Naive thymus-derived CD4-positive, alpha-beta T cell (primary cell): ENCODE measurements at regions not wholly inside any gene's neighbourhood (a gene's known extent, or its start where the extent isn't known, plus 50 kb on each side); places are given as distances from the start of the nearest gene placed in this dataset.

Experiments
- ATAC-seq: fragments of 150-1000 bp; cut with Tn5 transposase; 2 replicates; pipeline ENCODE4 v1.10.0; 2021; ENCODE audit warnings: mild to moderate bottlenecking, moderate library complexity
- CTCF ChIA-PET: fragments of 350-600 bp; sonication (Branson Sonifier 250); formaldehyde crosslinking; loops from one replicate; lab custom pipeline; 2021; ENCODE audit warnings: antibody characterized with exemption; lab: Charles Lee
- POLR2A ChIA-PET: fragments of 350-600 bp; sonication (Branson Sonifier 250); formaldehyde crosslinking; loops from one replicate; lab custom pipeline; 2021; ENCODE audit warnings: antibody characterized with exemption, inconsistent platforms; lab: Charles Lee
- DNase-seq, 9 donors: peaks; one replicate each; pipeline versions ENCODE4 v3.0.0 to v3.0.0-alpha.2; 2020 to 2022; ENCODE audit warnings: mixed read lengths in 1 of 9
- H3K27ac ChIP-seq: one replicate; pipeline ENCODE4 v1.7.0; 2013; ENCODE audit warnings: mild to moderate bottlenecking, low read depth, low read length, moderate library complexity
- H3K27me3 ChIP-seq, 2 donors: one replicate each; pipeline ENCODE4 v1.7.0; 2013; ENCODE audit warnings: low read length in 2 of 2, mild to moderate bottlenecking in 2 of 2, moderate library complexity in 2 of 2; ENCODE audit not compliant: control insufficient read depth in 2 of 2, insufficient read depth in 2 of 2
- H3K36me3 ChIP-seq, 3 experiments: 1 replicate in 2 of 3; 2 replicates in 1 of 3; pipeline ENCODE4 v1.7.0; 2013; ENCODE audit warnings: low read length in 3 of 3, mild to moderate bottlenecking in 3 of 3, moderate library complexity in 1 of 3; ENCODE audit not compliant: insufficient read depth in 3 of 3, control insufficient read depth in 2 of 3
- H3K4me1 ChIP-seq, 2 donors: one replicate each; pipeline ENCODE4 v1.7.0; 2013; ENCODE audit warnings: low read length in 2 of 2, mild to moderate bottlenecking in 2 of 2, moderate library complexity in 1 of 2; ENCODE audit not compliant: control insufficient read depth in 2 of 2, insufficient read depth in 2 of 2
- H3K4me3 ChIP-seq: 2 replicates; pipeline ENCODE4 v1.7.0; 2013; ENCODE audit warnings: mild to moderate bottlenecking, low read length
- H3K9me3 ChIP-seq, 3 experiments: 1 replicate in 2 of 3; 2 replicates in 1 of 3; pipeline ENCODE4 v1.7.0; 2013; ENCODE audit warnings: low read length in 3 of 3; ENCODE audit not compliant: control insufficient read depth in 2 of 3
- H3K27ac Mint-ChIP-seq, 9 donors: one replicate each; pipeline ENCODE4 v1.8.0; 2020 to 2022; ENCODE audit warnings: mixed read lengths in 9 of 9, mild to moderate bottlenecking in 8 of 9, moderate library complexity in 5 of 9, inconsistent platforms in 2 of 9
- H3K27me3 Mint-ChIP-seq, 5 donors: one replicate each; pipeline ENCODE4 v1.8.0; 2021 to 2022; ENCODE audit warnings: mixed read lengths in 5 of 5, mild to moderate bottlenecking in 1 of 5
- H3K36me3 Mint-ChIP-seq, 5 donors: one replicate each; pipeline ENCODE4 v1.8.0; 2020 to 2022; ENCODE audit warnings: mixed read lengths in 5 of 5, mild to moderate bottlenecking in 3 of 5, inconsistent platforms in 1 of 5
- H3K4me1 Mint-ChIP-seq, 7 donors: one replicate each; pipeline ENCODE4 v1.8.0; 2020 to 2022; ENCODE audit warnings: mixed read lengths in 7 of 7, mild to moderate bottlenecking in 3 of 7, inconsistent platforms in 1 of 7
- H3K4me3 Mint-ChIP-seq, 10 donors: one replicate each; pipeline ENCODE4 v1.8.0; 2020 to 2022; ENCODE audit warnings: mild to moderate bottlenecking in 10 of 10, mixed read lengths in 10 of 10, moderate library complexity in 6 of 10, inconsistent platforms in 2 of 10
- H3K9me3 Mint-ChIP-seq, 11 donors: one replicate each; pipeline ENCODE4 v1.8.0; 2020 to 2022; ENCODE audit warnings: mixed read lengths in 11 of 11, mild to moderate bottlenecking in 4 of 11, inconsistent platforms in 1 of 11, moderate library complexity in 1 of 11
- intact Hi-C, 2 donors: fragments of 100-400 bp; cut with micrococcal nuclease; formaldehyde crosslinking; loops; one replicate each; pipeline ENCODE4 v1.15.1; 2023

DNA sequence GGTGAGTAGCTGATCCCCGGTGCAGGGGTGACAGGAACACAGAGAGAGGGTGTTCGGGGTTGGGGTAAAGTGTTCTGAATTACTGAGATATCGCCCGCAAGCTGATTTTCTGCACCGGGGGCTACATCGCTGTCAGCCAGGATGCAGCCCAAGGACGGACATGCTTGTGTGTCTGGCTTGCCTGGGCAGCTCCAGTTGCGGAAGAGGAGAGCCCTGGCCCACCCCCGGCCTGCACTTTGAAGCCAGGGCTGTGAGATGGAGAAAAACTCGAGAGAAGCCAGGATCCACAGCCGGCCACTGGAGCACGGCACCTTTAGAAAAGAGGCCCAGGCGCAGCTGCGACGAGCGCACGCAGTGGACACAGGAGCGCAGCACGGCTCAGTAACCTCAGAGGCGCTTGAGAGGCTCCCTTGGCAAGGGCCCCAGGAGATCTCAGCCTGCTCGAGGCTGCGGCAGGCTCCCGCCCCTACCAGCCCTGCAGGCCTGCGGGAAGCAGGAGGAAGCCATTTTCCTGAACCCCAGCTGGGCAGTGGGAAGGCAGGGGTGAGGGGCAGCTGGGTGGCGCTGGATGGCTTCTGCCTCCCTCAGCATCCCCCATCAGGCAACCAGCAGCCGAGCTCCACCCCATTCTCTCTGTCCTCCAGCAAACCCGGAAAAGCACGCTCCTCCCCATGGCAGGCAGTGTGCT, 59.2 kb downstream of the C9orf50 start:
- Histone ChIP-seq H3K4me3 (no peak overlapping the region), H3K36me3 (no peaks in the 10 kb centered on the region), H3K27ac (no peak overlapping the region), H3K9me3 (no peaks in the 10 kb centered on the region), H3K27me3 (no peaks in the 10 kb centered on the region), H3K4me1 (no peaks in the 10 kb centered on the region)
- H3K36me3 Mint-ChIP-seq = no peaks in the 10 kb centered on the region
- CTCF ChIA-PET = no interaction called here
- no peak overlapping the region for H3K4me3 Mint-ChIP-seq
- H3K27ac Mint-ChIP-seq = no peak overlapping the region
- H3K9me3 Mint-ChIP-seq = no peaks in the 10 kb centered on the region
- ATAC-seq = no peak
- no peaks in the 10 kb centered on the region for H3K4me1 Mint-ChIP-seq
- intact Hi-C loops = no loop called here
- peaks cover 0 to 22% (median 0%) of the 10 kb centered on the region in 5 donors for H3K27me3 Mint-ChIP-seq
- POLR2A ChIA-PET = no interaction called here
- no peak for DNase-seq

DNA sequence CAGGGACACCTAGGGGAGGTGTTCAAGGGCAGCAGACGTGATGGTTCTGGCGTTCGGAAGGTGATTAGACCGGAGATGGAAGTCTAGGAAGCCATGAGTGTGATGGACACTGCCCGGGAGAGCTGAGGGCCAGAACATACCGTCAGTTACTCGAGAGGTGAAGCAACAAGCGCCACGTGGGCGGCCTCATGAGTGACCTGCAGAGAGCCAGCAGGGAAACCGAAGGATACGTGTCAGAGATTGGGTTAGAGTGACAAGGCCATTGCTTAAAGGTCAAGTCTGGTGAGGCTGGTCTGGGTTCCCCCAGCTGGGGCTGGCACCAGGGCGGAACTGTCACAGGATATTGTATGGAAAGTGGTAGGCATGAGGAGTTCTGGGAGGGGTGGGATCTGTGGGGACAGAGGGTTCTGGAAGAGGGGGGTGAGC, 60.0 kb downstream of the C9orf50 start:
- H3K27me3 Mint-ChIP-seq = peaks cover 0 to 19% (median 0%) of the 10 kb centered on the region in 5 donors
- H3K27ac Mint-ChIP-seq = peak overlapping the region in 1 of 9 donors; percentile 44
- H3K4me1 Mint-ChIP-seq = no peaks in the 10 kb centered on the region
- no peak for ATAC-seq
- Histone ChIP-seq H3K4me1 (no peaks in the 10 kb centered on the region), H3K4me3 (no peak overlapping the region), H3K36me3 (no peaks in the 10 kb centered on the region), H3K27me3 (no peaks in the 10 kb centered on the region), H3K9me3 (no peaks in the 10 kb centered on the region), H3K27ac (no peak overlapping the region)
- ChIA-PET CTCF (interaction anchor here (0.7 kb wide), 1 partner anchor 359 kb away, joined by 3 read pairs; no protein-coding TSS in a partner anchor), POLR2A (no interaction called here)
- no peak overlapping the region for H3K4me3 Mint-ChIP-seq
- intact Hi-C loops = no loop called here
- H3K9me3 Mint-ChIP-seq = no peaks in the 10 kb centered on the region
- H3K36me3 Mint-ChIP-seq = no peaks in the 10 kb centered on the region
- DNase-seq = no peak

DNA sequence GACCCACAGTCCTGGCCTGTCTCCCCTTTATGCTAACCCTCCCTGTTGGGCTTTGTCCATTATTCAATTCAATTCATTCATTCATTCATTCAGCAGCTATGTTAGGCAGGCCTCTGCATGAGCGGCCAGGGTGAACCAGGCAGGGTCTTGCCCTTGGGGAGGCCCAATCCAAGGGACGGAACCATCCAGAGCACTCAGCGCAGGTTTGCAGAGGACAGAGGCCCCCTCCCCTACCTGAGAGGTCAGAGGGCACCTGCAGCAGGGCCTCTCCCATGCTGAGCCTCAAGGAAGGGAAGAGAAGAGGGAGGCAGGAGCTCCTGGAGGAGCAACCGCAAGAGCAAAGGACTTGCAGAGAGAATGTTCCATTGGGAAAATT, 61.4 kb downstream of the C9orf50 start:
- H3K27ac Mint-ChIP-seq = no peak overlapping the region
- ChIA-PET CTCF (no interaction called here), POLR2A (interaction anchor here (0.7 kb wide), 1 partner anchor 338 kb away, joined by 3 read pairs; no protein-coding TSS in a partner anchor)
- no peaks in the 10 kb centered on the region for H3K36me3 ChIP-seq
- no peaks in the 10 kb centered on the region for H3K4me1 ChIP-seq
- no peak for ATAC-seq
- no peak overlapping the region for H3K4me3 Mint-ChIP-seq
- no peak overlapping the region for H3K4me3 ChIP-seq
- peaks cover 0 to 15% (median 0%) of the 10 kb centered on the region in 5 donors for H3K27me3 Mint-ChIP-seq
- H3K9me3 Mint-ChIP-seq = peaks cover 0 to 3% (median 0%) of the 10 kb centered on the region in 11 donors
- intact Hi-C loops = no loop called here
- H3K4me1 Mint-ChIP-seq = no peaks in the 10 kb centered on the region
- H3K27me3 ChIP-seq = no peaks in the 10 kb centered on the region
- H3K36me3 Mint-ChIP-seq = no peaks in the 10 kb centered on the region
- no peaks in the 10 kb centered on the region for H3K9me3 ChIP-seq
- no peak overlapping the region for H3K27ac ChIP-seq
- DNase-seq = no peak

DNA sequence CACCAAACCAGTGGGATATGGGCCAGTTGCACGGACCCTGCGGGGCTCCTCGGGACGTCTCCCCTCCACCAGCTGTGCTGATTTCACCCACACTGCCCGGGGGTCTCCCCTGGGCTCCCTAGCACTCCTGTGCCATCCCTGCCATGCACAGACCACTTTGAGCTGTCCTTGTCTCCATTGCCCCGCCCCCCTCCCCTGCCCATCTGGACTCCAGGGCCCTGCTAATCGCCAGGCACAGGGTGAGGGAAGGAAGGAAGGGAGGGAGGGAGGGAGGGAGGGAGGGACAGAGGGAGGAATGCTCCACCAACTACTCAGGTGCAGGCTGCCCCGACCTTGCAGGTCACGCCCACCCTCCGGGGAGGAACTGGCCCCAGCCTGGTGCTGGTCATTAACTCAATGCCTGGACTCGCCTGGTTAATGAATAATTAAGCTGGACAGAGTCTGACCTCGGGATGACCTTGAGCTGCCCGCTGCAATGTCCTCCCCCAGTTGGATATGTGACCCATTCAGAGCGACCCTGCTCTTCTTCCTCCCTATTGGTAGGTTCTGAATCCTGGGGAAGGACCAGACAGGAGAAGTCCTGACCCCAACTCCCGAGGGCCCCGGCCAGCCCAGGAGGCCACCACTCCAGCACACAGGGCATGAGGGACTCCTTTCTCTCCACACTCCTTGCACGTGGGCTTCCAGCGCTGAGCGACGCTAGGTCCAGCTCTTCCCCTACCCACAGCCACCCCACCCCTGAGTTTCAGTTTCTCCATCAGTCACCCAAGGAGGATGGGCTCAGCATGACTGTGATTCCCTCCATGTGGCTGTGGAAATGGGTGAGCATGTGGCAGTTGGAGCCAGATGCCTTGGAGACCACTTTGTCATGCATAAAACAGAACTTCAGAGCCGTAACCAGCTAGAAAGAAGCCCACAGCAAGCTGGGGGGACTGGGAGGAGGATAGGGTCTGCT, 62.1 kb downstream of the C9orf50 start:
- H3K9me3 Mint-ChIP-seq = peaks cover 0 to 3% (median 0%) of the 10 kb centered on the region in 11 donors
- POLR2A ChIA-PET = interaction anchor here (0.7 kb wide), 1 partner anchor 337 kb away, joined by 3 read pairs; no protein-coding TSS in a partner anchor
- no peaks in the 10 kb centered on the region for H3K9me3 ChIP-seq
- ATAC-seq (no peak), DNase-seq (no peak)
- no peak overlapping the region for H3K27ac ChIP-seq
- CTCF ChIA-PET = no interaction called here
- no peak overlapping the region for H3K4me3 ChIP-seq
- intact Hi-C loops = no loop called here
- no peak overlapping the region for H3K4me3 Mint-ChIP-seq
- peaks cover 0 to 12% (median 0%) of the 10 kb centered on the region in 5 donors for H3K27me3 Mint-ChIP-seq
- H3K27me3 ChIP-seq = no peaks in the 10 kb centered on the region
- no peaks in the 10 kb centered on the region for H3K4me1 ChIP-seq
- peak overlapping the region in 2 of 9 donors; percentile 9 to 40 for H3K27ac Mint-ChIP-seq
- H3K4me1 Mint-ChIP-seq = no peaks in the 10 kb centered on the region
- H3K36me3 Mint-ChIP-seq = no peaks in the 10 kb centered on the region
- no peaks in the 10 kb centered on the region for H3K36me3 ChIP-seq

DNA sequence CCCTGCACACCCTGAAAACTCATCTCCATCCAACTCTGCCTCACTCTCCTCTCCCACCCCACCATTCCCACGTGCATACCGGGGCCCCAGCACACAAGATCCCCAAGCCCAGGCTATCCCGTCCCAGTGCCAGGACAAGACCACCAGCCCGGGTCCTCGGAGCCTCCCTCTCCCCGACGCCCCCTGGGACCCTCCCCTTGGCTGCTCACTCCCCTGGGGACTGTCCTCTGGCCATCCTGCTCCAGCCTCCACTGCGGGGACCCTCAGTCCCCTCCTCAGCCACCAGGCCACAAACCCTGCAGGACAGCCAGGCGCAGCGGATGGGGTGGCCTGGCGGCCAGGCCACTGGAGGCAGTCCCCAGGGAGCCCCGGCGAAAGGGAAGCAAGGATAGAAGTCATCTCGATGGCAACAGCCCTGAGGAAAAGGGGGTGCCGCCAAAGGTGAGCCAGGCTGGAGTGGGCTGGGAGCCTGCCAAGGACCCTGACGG, 62.8 kb downstream of the C9orf50 start:
- no peaks in the 10 kb centered on the region for H3K36me3 Mint-ChIP-seq
- intact Hi-C loops = no loop called here
- no peaks in the 10 kb centered on the region for H3K27me3 ChIP-seq
- H3K27ac Mint-ChIP-seq = peak overlapping the region in 1 of 9 donors; percentile 71
- H3K4me1 Mint-ChIP-seq = no peaks in the 10 kb centered on the region
- peaks cover 0 to 12% (median 0%) of the 10 kb centered on the region in 5 donors for H3K27me3 Mint-ChIP-seq
- H3K4me1 ChIP-seq = no peaks in the 10 kb centered on the region
- H3K36me3 ChIP-seq = no peaks in the 10 kb centered on the region
- ATAC-seq (peak; percentile 16), DNase-seq (no peak)
- no peak overlapping the region for H3K4me3 ChIP-seq
- H3K27ac ChIP-seq = no peak overlapping the region
- POLR2A ChIA-PET = no interaction called here
- no peak overlapping the region for H3K4me3 Mint-ChIP-seq
- no peaks in the 10 kb centered on the region for H3K9me3 ChIP-seq
- peaks cover 0 to 3% (median 0%) of the 10 kb centered on the region in 11 donors for H3K9me3 Mint-ChIP-seq
- CTCF ChIA-PET = no interaction called here

DNA sequence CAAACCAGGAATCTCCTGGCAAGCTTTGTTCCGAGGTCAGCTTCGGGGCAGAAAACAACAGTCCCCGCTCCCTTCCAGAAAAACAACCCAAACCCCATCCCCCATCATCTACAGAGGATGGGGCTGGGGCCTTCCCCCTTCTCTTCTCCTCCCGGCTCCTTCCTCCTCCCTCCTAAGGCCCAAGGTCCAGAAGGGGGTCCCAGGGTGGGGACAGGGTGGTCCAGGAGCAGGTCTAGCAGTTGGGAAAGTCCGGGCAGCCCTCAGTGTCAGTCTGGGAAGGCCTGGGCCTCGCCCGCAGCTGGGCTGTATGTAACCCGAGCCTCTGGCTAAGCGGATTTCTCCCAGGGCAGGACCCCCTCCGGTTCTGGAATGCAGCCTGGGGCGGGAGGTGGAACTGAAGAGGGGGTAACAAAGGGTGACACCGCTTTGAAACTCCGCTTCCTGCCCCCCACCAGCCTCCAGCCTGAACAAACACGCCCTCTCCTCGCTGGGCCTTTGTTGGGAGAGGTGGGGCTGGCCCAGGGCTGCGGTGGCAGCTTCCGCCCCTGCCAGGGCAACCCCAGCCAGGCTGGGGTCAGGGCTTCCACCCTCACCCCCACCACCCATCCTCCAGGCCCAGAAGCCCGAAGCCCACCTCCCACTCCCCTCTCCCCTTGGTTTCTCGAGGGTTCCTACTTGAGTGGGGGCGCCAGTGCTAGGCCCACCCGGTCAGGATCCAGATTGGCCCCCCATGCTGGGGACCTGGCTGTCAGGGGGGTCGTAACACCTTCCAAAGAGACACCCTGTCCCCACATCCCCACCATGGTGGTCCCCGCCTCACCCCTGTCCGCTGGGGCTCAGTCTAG, 63.5 kb downstream of the C9orf50 start:
- Histone ChIP-seq H3K36me3 (no peaks in the 10 kb centered on the region), H3K27ac (no peak overlapping the region), H3K4me1 (no peaks in the 10 kb centered on the region), H3K4me3 (no peak overlapping the region), H3K9me3 (no peaks in the 10 kb centered on the region), H3K27me3 (no peaks in the 10 kb centered on the region)
- DNase-seq (no peak), ATAC-seq (no peak)
- H3K4me1 Mint-ChIP-seq = no peaks in the 10 kb centered on the region
- peak overlapping the region in 1 of 10 donors; percentile 17 for H3K4me3 Mint-ChIP-seq
- POLR2A ChIA-PET = no interaction called here
- H3K9me3 Mint-ChIP-seq = peaks cover 0 to 3% (median 0%) of the 10 kb centered on the region in 11 donors
- CTCF ChIA-PET = no interaction called here
- intact Hi-C loops = no loop called here
- no peaks in the 10 kb centered on the region for H3K36me3 Mint-ChIP-seq
- H3K27me3 Mint-ChIP-seq = peaks cover 0 to 10% (median 0%) of the 10 kb centered on the region in 5 donors
- H3K27ac Mint-ChIP-seq = no peak overlapping the region
